ENCODE measurements at regions not wholly inside any gene's neighbourhood (a gene's known extent, or its start where the extent isn't known, plus 50 kb on each side); places are given as distances from the start of the nearest gene placed in this dataset.

GRCh38 chr12:126510630-126511029 lies 1445.4 kb downstream of the AACS start:
- no peak overlapping the region for H4K91ac ChIP-seq (ENCODE audit: insufficient read length, low read depth, low read length)
- no peaks in the 10 kb centered on the region for H3K79me2 ChIP-seq (ENCODE audit: insufficient read depth, low read length)
- no peak overlapping the region for H3K23ac ChIP-seq (ENCODE audit: insufficient read length, low read depth, low read length)
- no peak overlapping the region for H3T11ph ChIP-seq (ENCODE audit: low read length)
- no peaks in the 10 kb centered on the region for H3K4me1 ChIP-seq (ENCODE audit: insufficient read depth, low read length)
- H2AK5ac ChIP-seq (ENCODE audit: insufficient read length, low read length), result no peak overlapping the region
- H2BK5ac ChIP-seq (ENCODE audit: insufficient read length, low read length), result no peak overlapping the region
- H3K4ac ChIP-seq (ENCODE audit: low read depth, low read length), result no peak overlapping the region
- H2BK12ac ChIP-seq (ENCODE audit: insufficient read length, low read depth, low read length), result no peak overlapping the region
- no peak overlapping the region for H3K4me3 Mint-ChIP-seq
- no peaks in the 10 kb centered on the region for H3K27me3 ChIP-seq (ENCODE audit: insufficient read depth, low read length)
- H4K8ac ChIP-seq (replicated peaks; ENCODE audit: insufficient read length, low read depth, low read length), result no peak overlapping the region
- no peak overlapping the region for H2BK20ac ChIP-seq (ENCODE audit: low read depth, low read length, poor library complexity, severe bottlenecking)
- no peaks in the 10 kb centered on the region for H4K20me1 ChIP-seq (ENCODE audit: control insufficient read depth, insufficient read depth, insufficient read length)
- no peak overlapping the region for H4K5ac ChIP-seq (ENCODE audit: insufficient read length, low read depth, low read length)
- no peak overlapping the region for H3K56ac ChIP-seq (ENCODE audit: insufficient read length, low read depth, low read length)
- H2BK120ac ChIP-seq (ENCODE audit: low read depth, low read length, poor library complexity, severe bottlenecking), result no peak overlapping the region
- no peak overlapping the region for H3K18ac ChIP-seq (ENCODE audit: insufficient read length, low read depth, low read length)
- H3K27me3 Mint-ChIP-seq (ENCODE audit: low read depth), result no peaks in the 10 kb centered on the region
- no peak for TF ChIP-seq CTCF (conservative IDR thresholded peaks at IDR 0.05)
- no peak overlapping the region for H3K14ac ChIP-seq (ENCODE audit: insufficient read depth, low read length)
- no peak overlapping the region for H2BK15ac ChIP-seq (ENCODE audit: low read depth, low read length)
- H3K23me2 ChIP-seq (ENCODE audit: insufficient read length, low read depth, low read length, poor library complexity, severe bottlenecking), result no peaks in the 10 kb centered on the region
- 0 out of 5 replicates have a peak, but pooled peaks cover 0 to 4% of the 10 kb centered on the region in 2 experiments for H3K9me3 Mint-ChIP-seq
- no peaks in the 10 kb centered on the region for H3K79me1 ChIP-seq (ENCODE audit: insufficient read depth, low read depth, low read length, poor library complexity, severe bottlenecking)
- no peaks in the 10 kb centered on the region for H3K36me3 Mint-ChIP-seq (ENCODE audit: insufficient read depth in 1 of 3, low read depth in 3 of 3)
- no peaks in the 10 kb centered on the region for H3K9me3 ChIP-seq (ENCODE audit: control insufficient read depth, low read depth, low read length)
- H3K4me2 ChIP-seq (ENCODE audit: insufficient read depth, insufficient read length, low read length), result no peak overlapping the region
- no peak overlapping the region for H3K9ac ChIP-seq (ENCODE audit: extremely low read depth, insufficient read length, low read length)
- H3K4me1 Mint-ChIP-seq, result peaks cover 0 to 5% of the 10 kb centered on the region in 2 experiments; a peak in 2 of 4 replicates
- no peak for DNase-seq
- WGBS (ENCODE audit: extremely low coverage, insufficient read length, low lambda C conversion rate), result no CpG with 5 or more reads among the region's 5 CpGs
- H3K27ac ChIP-seq (ENCODE audit: insufficient read length, low read depth, low read length), result no peak overlapping the region
- no peak overlapping the region; a peak in 1 of 7 replicates for H3K27ac Mint-ChIP-seq
- no peak overlapping the region for H2AFZ ChIP-seq (ENCODE audit: low read length)

Data from H9 (cell line).